ENCODE measurements at regions not wholly inside any gene's neighbourhood (a gene's known extent, or its start where the extent isn't known, plus 50 kb on each side); places are given as distances from the start of the nearest gene placed in this dataset.

- TF ChIP-seq, protein P1, sequence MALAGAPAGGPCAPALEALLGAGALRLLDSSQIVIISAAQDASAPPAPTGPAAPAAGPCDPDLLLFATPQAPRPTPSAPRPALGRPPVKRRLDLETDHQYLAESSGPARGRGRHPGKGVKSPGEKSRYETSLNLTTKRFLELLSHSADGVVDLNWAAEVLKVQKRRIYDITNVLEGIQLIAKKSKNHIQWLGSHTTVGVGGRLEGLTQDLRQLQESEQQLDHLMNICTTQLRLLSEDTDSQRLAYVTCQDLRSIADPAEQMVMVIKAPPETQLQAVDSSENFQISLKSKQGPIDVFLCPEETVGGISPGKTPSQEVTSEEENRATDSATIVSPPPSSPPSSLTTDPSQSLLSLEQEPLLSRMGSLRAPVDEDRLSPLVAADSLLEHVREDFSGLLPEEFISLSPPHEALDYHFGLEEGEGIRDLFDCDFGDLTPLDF (CRISPR knock-in tag; IDR thresholded peaks at IDR 0.05) = no peak
- TF ChIP-seq FOXK1 (CRISPR knock-in tag; IDR thresholded peaks at IDR 0.05) = no peak
- no peak for TF ChIP-seq TP53 (CRISPR knock-in tag; IDR thresholded peaks at IDR 0.05)
- no peak for TF ChIP-seq CTCF (IDR thresholded peaks at IDR 0.05)
Measured at GRCh38 chr16:26913851-26914250, 152.9 kb upstream of the C16orf82 start.
